HG03457 (cell line): ENCODE measurements at regions not wholly inside any gene's neighbourhood (a gene's known extent, or its start where the extent isn't known, plus 50 kb on each side); places are given as distances from the start of the nearest gene placed in this dataset.
"Not testable (repeated sequence)": the region's sequence is repeated elsewhere in the genome, so short reads cannot be mapped to it uniquely, and the experiment has no call there.

Source experiments
- ATAC-seq: cut with Tn5 transposase; IDR thresholded peaks from one replicate; pipeline ENCODE4 v1.9.1; 2021; ENCODE audit warnings: moderate number of reproducible peaks; ENCODE audit not compliant: unreplicated experiment

GRCh38 chrX:97850911-97851310 is 967.2 kb downstream of the RPA4 start:
- ATAC-seq: no peak

- no peak for ATAC-seq
These were observed 970.4 kb downstream of the RPA4 start for GRCh38 chrX:97854086-97854485.

GRCh38 chrX:97858592-97858991 is 974.9 kb downstream of the RPA4 start:
- no peak for ATAC-seq

GRCh38 chrX:97860226-97860625 is 976.5 kb downstream of the RPA4 start:
- ATAC-seq: no peak

GRCh38 chrX:97863261-97863660 is 979.6 kb downstream of the RPA4 start:
- no peak for ATAC-seq

- ATAC-seq: no peak
These were observed 983.6 kb downstream of the RPA4 start for GRCh38 chrX:97867266-97867665.

- ATAC-seq: no peak
These were observed 993.1 kb downstream of the RPA4 start for GRCh38 chrX:97876697-97877407.

GRCh38 chrX:97882306-97882705 is 998.6 kb downstream of the RPA4 start:
- ATAC-seq: no peak

- ATAC-seq: no peak
These were observed 1012.0 kb downstream of the RPA4 start for GRCh38 chrX:97895751-97896150.

GRCh38 chrX:97897998-97898397 is 1014.3 kb downstream of the RPA4 start:
- ATAC-seq: no peak

- no peak for ATAC-seq
These were observed 1015.1 kb downstream of the RPA4 start for GRCh38 chrX:97898798-97899197.

GRCh38 chrX:97907791-97908190 is 1024.1 kb downstream of the RPA4 start:
- ATAC-seq: no peak

- ATAC-seq: peak; percentile 94
These were observed 1025.5 kb downstream of the RPA4 start for GRCh38 chrX:97909245-97909644.

- ATAC-seq: not testable (repeated sequence)
These were observed 1031.7 kb downstream of the RPA4 start for GRCh38 chrX:97915390-97915789.

GRCh38 chrX:97921223-97921622 is 1037.5 kb downstream of the RPA4 start:
- ATAC-seq: not testable (repeated sequence)

- ATAC-seq: no peak
These were observed 1047.9 kb downstream of the RPA4 start for GRCh38 chrX:97931586-97931985.

GRCh38 chrX:97936296-97936695 is 1052.6 kb downstream of the RPA4 start:
- ATAC-seq: no peak

- no peak for ATAC-seq
These were observed 1055.0 kb downstream of the RPA4 start for GRCh38 chrX:97938706-97939105.

- no peak for ATAC-seq
These were observed 1084.9 kb downstream of the RPA4 start for GRCh38 chrX:97968376-97969163.

GRCh38 chrX:97984641-97985040 is 1100.9 kb downstream of the RPA4 start:
- no peak for ATAC-seq

- ATAC-seq: no peak
These were observed 1101.4 kb downstream of the RPA4 start for GRCh38 chrX:97985096-97985495.

GRCh38 chrX:97987979-97988378 is 1104.3 kb downstream of the RPA4 start:
- ATAC-seq: no peak
